ENCODE measurements at regions not wholly inside any gene's neighbourhood (a gene's known extent, or its start where the extent isn't known, plus 50 kb on each side); places are given as distances from the start of the nearest gene placed in this dataset.

DNA sequence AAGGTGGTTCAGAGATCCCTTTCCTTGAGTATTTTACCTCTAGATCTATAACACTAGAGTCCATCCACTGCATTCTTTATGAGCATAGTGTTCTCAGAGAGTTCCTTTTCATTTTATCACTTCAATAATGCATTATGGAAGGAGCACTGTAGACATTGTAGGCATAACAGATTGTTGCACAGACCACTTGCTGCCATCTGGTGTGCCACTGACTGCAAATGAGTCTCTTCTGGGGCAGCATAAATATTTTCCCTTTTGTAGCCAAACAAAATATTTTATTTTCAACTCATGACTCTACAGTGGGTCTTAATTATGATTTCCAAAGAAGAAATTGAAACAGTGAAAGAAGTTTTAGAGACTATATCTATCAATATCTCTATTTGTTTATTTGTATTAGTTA, 290.4 kb downstream of the OLFM3 start:
- DNase-seq (ENCODE audit: low spot score): no peak

DNA sequence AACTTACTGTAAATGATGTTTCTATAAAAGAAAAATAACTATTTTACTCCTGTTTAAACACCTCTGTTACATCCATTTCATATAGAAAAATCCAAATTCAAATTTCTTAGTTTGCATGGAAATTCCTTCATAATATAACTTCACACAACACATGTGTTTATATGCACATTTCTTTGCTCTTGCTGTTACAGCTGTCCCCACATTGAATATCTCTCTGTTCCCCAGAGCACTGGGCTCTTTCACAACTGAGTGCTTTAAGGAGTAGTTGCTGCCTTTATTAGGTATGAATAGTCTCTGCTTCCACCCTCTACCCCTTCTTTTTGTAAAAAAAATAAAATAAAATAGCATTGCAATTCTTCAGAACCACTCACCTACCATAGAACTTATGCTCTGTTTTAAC, 287.0 kb downstream of the OLFM3 start:
- DNase-seq (ENCODE audit: low spot score): no peak

DNA sequence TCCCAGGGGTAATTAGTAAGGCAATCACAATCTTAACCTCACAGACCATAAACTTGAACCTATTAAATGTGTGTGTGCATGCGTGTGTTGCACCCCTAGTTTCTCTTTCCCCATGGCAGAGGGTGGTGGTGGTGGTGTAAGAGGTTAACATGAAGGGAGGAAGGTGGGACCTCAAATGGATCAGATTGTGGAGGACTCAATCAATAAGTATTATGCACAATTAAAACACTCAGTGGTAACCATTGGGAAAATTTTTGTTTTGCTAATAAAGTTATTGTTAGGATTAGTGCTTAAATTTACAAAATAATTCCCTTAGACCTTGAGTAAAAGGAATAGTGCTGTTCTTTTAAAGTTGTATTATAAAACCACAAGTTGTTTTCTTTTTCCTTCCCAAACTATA, 283.0 kb downstream of the OLFM3 start:
- DNase-seq (ENCODE audit: low spot score): no peak

DNA sequence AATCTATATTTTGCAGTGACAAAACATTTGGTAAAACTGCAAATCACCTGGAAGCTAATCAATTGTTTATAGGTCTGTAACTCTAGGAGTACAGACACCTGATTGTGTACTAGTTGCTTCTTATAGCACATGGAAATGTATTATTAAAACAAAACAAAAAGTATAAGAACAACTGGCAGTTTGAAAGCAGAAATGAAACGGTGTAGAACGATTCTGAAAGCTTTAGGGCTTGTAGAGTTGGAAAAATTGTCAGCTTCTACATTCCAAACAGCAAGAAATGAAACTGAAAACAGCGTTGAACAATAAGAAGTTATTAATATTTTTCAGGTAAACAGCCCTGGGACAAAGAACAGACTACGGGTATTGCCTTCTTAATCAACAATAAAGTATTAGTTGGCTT, 273.3 kb downstream of the OLFM3 start:
- DNase-seq (ENCODE audit: low spot score): no peak

DNA sequence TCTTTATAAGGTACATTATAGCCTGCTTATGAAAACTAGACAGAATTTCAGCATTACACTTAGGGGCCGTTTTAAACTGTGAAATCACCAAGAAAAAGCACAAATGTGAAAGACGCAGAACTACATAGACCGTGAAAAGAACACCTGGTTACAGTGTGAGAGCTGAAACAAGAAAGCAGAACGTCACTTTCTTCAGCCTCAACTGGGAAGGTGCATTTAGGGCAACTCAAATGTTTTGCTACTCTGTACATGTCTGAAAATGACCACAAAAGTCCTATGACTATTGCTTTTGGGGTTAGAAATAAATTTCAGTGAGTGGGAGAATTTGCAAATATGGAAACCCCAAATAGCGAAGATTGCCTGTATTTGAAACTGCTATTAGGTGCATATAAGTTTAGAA, 268.7 kb downstream of the OLFM3 start:
- DNase-seq (ENCODE audit: low spot score): no peak

DNA sequence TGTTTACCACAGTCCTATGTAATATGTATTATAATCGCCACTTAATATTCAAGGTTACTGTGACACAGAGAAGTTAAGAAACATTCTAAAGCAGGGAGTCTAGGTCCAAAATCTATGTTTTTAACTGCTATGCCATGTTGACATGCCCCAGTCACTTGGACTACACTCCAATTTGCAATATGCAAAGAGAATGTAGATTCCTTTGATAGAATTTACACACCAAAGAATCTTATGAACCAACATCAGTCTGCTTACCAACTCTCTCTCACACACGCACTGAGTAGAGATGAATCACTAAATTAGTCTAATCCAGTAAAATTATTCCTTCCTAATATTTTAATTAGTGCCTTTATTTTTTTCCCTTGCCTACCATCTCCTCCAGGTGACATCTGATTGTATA, 266.2 kb downstream of the OLFM3 start:
- no peak for DNase-seq (ENCODE audit: low spot score)

DNA sequence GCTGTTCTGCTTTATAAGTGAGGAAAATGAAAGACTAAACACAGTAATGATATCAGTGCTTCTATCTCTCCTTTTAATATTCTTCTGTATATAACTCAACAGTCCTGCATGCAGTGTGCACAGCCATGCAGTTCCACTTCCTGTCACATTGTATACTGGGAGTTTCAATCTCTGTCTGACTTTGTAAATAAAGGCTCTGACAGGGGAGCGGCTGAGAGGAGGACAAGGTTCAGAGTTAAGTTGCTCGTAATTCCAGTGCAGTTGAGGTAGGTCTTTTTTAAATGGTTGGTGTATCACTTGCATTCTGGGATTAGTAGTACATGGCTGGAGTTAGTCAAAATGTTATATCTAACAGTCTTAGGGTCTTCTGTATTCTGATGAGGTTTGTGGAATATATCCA, 264.5 kb downstream of the OLFM3 start:
- DNase-seq (ENCODE audit: low spot score): no peak

DNA sequence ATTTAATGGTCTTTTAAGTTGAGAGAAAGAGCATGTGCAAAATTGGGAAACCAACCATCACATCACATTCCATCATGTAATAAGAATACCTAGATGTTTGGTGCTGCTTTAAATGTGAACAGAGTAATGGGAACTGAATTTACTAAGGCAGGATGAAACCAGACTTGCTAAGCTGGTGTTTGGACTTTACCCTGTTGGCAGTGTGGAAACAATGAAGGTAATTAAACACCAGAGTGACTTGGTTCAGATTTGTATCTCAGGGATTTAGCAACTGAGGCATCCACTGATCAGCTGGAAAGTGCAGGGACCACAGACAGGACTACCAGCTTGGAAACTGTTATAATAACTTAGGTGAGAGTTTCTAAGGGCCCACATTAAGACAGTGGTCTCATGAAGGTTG, 263.4 kb downstream of the OLFM3 start:
- no peak for DNase-seq (ENCODE audit: low spot score)

DNA sequence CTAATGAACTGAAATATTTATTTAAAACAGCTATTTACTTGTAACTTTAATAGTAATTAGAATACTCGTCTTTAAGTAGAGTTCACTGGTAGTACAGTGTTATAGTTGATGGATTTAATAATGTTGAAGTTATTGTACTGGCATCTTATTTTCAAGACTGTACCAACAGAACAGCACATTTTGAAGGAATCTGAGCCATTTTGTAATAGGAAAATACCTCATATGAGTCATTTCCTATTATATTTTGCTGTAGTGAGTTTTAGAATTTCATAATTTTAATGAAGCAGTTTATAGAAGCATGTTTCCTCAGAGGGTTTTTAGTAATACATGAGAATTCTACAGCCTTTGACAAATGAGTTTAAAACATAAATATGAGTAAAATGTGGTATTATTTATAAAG, 258.3 kb downstream of the OLFM3 start:
- peak; percentile 2 for DNase-seq (ENCODE audit: low spot score)

DNA sequence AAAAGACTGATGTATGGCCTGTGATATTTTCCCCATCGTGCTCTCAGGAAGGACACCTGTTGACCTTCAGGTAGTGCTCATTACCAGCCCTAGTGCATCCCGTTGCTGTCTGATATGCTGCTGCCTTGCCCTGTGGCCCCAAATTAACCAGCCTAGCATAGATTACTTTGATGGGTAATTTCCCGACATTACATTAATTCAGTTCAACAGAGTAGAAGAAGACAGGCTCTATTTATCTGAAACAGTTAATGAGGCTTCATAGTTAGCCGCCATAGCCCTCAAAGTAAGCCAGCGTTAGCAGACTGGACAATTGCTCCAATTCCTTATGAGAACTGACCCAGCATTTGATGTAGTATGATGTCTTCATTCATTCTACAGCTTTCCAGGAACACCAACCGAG, 257.6 kb downstream of the OLFM3 start:
- DNase-seq (ENCODE audit: low spot score): no peak

DNA sequence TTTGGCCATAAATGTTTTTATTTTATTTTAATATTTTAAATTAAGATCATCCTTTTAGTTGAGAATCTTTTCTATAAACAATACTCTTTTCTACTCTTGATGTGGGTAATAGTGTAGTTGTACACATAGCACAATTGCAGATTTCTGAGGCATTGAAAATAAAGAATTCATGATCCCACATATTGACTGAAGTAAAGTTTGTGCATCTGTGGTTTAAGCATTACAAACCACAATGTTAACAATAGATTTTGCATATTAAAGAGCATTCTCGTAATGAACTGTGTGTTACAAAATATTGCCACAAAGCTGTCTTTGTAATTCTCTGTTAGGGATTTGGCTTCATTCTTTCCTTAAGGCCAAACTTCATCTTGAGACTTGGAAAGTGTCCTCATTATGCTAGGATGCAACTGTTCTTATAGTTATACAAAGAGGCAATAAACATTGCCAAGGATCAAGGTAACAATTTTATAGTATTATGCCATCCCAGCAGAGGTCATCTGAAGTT, 256.8 kb downstream of the OLFM3 start:
- no peak for DNase-seq (ENCODE audit: low spot score)

DNA sequence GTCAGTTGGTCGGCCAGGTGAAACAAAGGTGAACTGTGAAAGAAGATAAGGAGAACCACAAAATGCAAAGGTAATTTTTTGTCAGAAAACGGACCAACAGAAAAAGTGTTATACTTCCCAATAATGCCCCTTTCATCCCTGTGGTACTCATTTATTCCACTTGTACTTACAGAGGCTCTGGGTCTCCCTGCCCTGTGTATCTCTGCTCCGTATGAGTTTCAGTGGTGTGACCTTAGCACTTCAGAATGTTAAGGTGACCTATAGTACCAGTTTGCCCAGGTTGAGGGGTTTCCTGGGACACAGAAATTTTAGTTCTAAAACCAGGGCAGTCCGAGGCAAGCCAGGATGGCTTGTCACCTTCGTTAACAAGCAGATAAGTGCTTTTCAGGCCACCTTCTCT, 254.8 kb downstream of the OLFM3 start:
- no peak for DNase-seq (ENCODE audit: low spot score)

DNA sequence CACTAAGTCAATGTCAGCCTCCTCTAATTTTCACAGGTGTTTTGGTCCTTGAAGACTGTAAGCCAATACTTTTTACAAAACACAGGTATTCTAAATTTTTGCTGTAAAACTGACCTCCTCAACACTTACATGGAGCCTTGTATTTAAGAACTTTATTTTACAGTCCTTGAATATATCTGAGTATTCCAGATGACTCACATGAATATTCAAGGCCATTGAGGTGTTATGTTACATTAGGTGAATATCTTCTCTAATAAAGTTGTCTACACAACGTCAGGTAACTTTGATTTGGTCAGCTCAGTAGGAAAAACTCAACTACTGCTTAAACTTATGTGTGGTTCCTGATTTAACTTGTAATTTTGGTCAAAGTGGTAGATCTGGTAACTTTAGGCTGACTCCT, 254.2 kb downstream of the OLFM3 start:
- DNase-seq (ENCODE audit: low spot score): no peak

DNA sequence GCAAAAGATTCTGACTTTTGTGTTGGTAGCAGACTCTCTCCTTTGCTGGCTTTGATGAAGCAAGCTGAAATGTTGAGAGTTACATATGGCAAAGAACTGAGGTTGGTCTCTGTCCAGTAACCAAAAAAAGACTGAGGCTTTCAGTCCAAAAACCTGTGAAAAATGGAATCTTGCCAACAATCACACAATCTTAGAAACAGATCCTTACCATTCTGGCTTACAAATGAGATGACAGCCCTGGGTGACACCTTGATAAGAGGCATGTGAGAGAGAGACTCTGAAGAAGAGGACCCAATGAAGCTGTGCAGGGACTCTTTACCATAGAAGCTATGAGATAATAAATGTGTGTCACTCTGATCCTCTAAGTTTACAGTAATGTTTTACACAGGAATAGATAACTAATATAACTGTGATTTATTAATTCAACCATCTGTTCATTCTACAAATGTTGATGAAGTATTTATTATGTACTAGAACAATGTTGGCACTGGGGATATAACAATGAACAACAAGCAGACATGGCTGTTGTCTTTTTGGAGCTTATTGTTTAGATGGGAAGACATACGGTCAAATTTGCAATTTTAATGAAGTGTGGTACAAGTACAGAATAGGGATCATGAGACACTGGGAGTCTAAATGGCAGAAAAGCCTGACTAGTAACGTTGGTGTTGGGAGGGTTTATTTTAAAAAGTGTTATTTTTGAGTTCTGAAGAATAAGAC, 251.0 kb downstream of the OLFM3 start:
- no peak for DNase-seq (ENCODE audit: low spot score)

DNA sequence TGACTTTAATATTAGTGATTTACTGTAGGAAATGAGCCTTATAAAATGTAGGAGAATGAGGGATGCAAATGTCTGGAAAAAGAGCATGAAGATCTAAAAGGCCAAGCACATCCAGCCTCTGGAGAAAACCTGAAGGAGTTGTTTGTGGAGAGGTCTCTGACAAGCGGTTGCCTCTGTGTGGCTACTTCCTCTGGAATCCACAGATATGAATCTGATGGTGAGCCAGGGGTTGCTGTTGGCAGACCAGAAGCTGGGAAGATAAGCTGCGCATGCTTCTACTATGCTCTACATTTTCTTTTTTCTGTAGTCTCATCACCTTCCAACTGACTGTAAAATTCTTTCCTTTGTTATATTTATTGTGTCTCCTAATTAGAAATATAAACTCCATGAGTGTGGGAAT, 248.6 kb downstream of the OLFM3 start:
- no peak for DNase-seq (ENCODE audit: low spot score)
